HepG2 (cell line): ENCODE measurements at regions not wholly inside any gene's neighbourhood (a gene's known extent, or its start where the extent isn't known, plus 50 kb on each side); places are given as distances from the start of the nearest gene placed in this dataset.

ENCODE experiments used
- ATAC-seq: fragments of 200-7000 bp; cut with Tn5 transposase; 3 replicates; pipeline ENCODE4 v1.9.1; 2020; ENCODE audit warnings: mild to moderate bottlenecking, moderate library complexity
- BruUV-seq: library from RNA; stranded (reverse); fragments of 400-500 nt; replicated peaks from 2 replicates; lab custom pipeline; 2021; lab: Mats Ljungman, UMichigan
- CTCF ChIA-PET: fragments of 300-600 bp; formaldehyde crosslinking; extraction: SDS; loops from one replicate; lab custom pipeline; 2021; ENCODE audit warnings: low total read pairs, inconsistent platforms, low intra/inter-chr PET ratio; lab: Yijun Ruan, JAX
- POLR2A ChIA-PET: fragments of 350-600 bp; sonication (Branson Sonifier 250); formaldehyde crosslinking; loops from one replicate; lab custom pipeline; 2020; ENCODE audit warnings: antibody characterized with exemption, inconsistent platforms; lab: Yijun Ruan, JAX
- DNase-seq: peaks from one replicate; pipeline ENCODE4 v3.0.0-alpha.2; 2015; ENCODE audit warnings: low spot score
- FAIRE-seq: peaks from 3 replicates; lab custom pipeline; 2011; peaks lifted over from hg19 to GRCh38; lab: Jason Lieb, UNC
- H2AFZ ChIP-seq: one replicate; pipeline ENCODE4 v1.6.1; 2011; ENCODE audit warnings: low read length, inconsistent platforms
- H3K27ac ChIP-seq: fragments of 300-600 bp; 3 replicates; pipeline ENCODE4 v1.8.0; 2011; ENCODE audit warnings: mixed run types, mild to moderate bottlenecking, mixed read lengths, low read length, inconsistent platforms; ENCODE audit not compliant: insufficient read depth; ENCODE audit errors: extremely low read length
- H3K27me3 ChIP-seq, 2 experiments: fragments of 200-600 bp in 1 of 2; 2 replicates in 1 of 2; 3 replicates in 1 of 2; pipeline versions ENCODE4 v1.6.0 to v1.8.0; 2011; ENCODE audit warnings: low read length in 2 of 2, mild to moderate bottlenecking in 2 of 2, moderate library complexity in 2 of 2, inconsistent platforms in 1 of 2; ENCODE audit not compliant: insufficient read depth in 2 of 2, control insufficient read depth in 1 of 2
- H3K36me3 ChIP-seq, 2 experiments: fragments of 200-600 bp in 1 of 2; replicated peaks in 1 of 2; 2 replicates in 1 of 2; 3 replicates in 1 of 2; pipeline versions ENCODE4 v1.5.1 to v1.8.0; 2011; ENCODE audit warnings: low read length in 2 of 2, inconsistent platforms in 1 of 2; ENCODE audit not compliant: insufficient read depth in 2 of 2, control insufficient read depth in 1 of 2
- H3K4me1 ChIP-seq: 2 replicates; pipeline ENCODE4 v1.5.1; 2012; ENCODE audit warnings: low read length, inconsistent platforms; ENCODE audit not compliant: insufficient read depth
- H3K4me2 ChIP-seq: 2 replicates; pipeline ENCODE4 v1.6.0; 2011; ENCODE audit warnings: low read depth, low read length, inconsistent platforms
- H3K4me3 ChIP-seq, 3 experiments: fragments of 200-600 bp in 1 of 3; sonication (generic), shearing (Covaris generic) in 1 of 3; replicated peaks in 1 of 3; 2 replicates each; pipeline ENCODE4 v1.5.1; 2011 to 2016; ENCODE audit warnings: low read length in 3 of 3, inconsistent platforms in 2 of 3, low read depth in 2 of 3, mild to moderate bottlenecking in 2 of 3, control low read depth in 1 of 3, mixed read lengths in 1 of 3; ENCODE audit not compliant: insufficient read depth in 1 of 3
- H3K79me2 ChIP-seq: one replicate; pipeline ENCODE4 v1.6.1; 2011; ENCODE audit warnings: low read length, inconsistent platforms; ENCODE audit not compliant: insufficient read depth
- H3K9ac ChIP-seq: 2 replicates; pipeline ENCODE4 v1.6.0; 2011; ENCODE audit warnings: mild to moderate bottlenecking, low read depth, low read length, inconsistent platforms; ENCODE audit not compliant: insufficient read depth
- H3K9me3 ChIP-seq: 2 replicates; pipeline ENCODE4 v1.5.1; 2012; ENCODE audit warnings: mild to moderate bottlenecking, low read length
- H4K20me1 ChIP-seq: 2 replicates; pipeline ENCODE4 v1.6.0; 2011; ENCODE audit warnings: inconsistent platforms, mild to moderate bottlenecking, low read length, moderate library complexity; ENCODE audit not compliant: insufficient read depth
- ZBTB7B ChIP-seq: sonication (generic); formaldehyde crosslinking; IDR thresholded peaks from 2 replicates; pipeline ENCODE4 v1.4.0; 2020; ENCODE audit warnings: missing genetic modification reagents
- ZNF143 ChIP-seq: sonication (generic); formaldehyde crosslinking; IDR thresholded peaks from 2 replicates; pipeline ENCODE4 v1.4.0; 2020; ENCODE audit warnings: missing genetic modification reagents
- ZNF253 ChIP-seq: sonication (generic); formaldehyde crosslinking; IDR thresholded peaks from 2 replicates; pipeline ENCODE4 v1.8.0; 2022; ENCODE audit warnings: mild to moderate bottlenecking, missing genetic modification reagents, borderline replicate concordance
- WGBS: methylation state at CpG from one replicate; pipeline ENCODE4 v1.1.6; 2017; ENCODE audit warnings: low lambda C conversion rate; 5-methylcytosine and 5-hydroxymethylcytosine counted together
- in situ Hi-C: cut with HindIII; loops from 2 replicates; pipeline ENCODE4 v1.10.0; 2017; ENCODE audit warnings: low pct_unique_long_range_greater_than_20kb; ENCODE audit not compliant: extremely low pct_ligation_motif_present
- intact Hi-C: fragments of 100-400 bp; cut with micrococcal nuclease; formaldehyde crosslinking; loops from one replicate; pipeline ENCODE4 v1.10.0; 2022; ENCODE audit not compliant: unreplicated experiment
- TF ChIP-seq, protein P1 (sequence below): sonication (generic); formaldehyde crosslinking; IDR thresholded peaks from one replicate; pipeline ENCODE4 v1.5.1; 2020; ENCODE audit warnings: mild to moderate bottlenecking, missing genetic modification reagents; ENCODE audit errors: not compliant biosample characterization

DNA sequence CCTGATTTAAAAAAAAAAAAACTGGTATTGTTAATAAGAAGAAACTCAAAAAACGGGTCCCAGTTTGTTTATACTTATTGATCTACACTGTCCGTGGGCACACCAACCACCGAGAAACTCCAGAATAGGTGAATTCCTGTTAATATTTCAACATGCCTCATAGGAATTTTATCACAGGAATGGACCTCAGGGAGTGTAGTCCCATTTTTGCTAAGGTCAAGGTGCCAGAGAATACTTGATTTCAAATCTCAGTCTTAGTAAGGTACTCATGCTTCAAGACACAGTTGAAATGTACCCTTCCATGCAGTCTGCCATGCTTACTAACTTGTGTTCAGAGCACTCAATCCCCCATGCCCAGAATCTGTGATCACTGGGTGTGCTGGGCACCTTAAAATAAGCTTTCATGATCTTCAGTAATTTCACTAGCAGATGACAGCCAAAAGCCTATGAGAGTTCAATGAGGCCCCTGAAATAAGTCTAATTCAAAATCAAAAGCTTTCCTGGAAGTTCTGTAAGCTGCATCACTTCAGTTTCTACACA is 385.7 kb downstream of the TNS3 start:
- no peak overlapping the region for H2AFZ ChIP-seq
- 22% methylated on average over 3 of the region's 3 CpGs for WGBS
- no peaks in the 10 kb centered on the region for H3K36me3 ChIP-seq
- no peak overlapping the region for H3K27ac ChIP-seq
- TF ChIP-seq, protein P1, sequence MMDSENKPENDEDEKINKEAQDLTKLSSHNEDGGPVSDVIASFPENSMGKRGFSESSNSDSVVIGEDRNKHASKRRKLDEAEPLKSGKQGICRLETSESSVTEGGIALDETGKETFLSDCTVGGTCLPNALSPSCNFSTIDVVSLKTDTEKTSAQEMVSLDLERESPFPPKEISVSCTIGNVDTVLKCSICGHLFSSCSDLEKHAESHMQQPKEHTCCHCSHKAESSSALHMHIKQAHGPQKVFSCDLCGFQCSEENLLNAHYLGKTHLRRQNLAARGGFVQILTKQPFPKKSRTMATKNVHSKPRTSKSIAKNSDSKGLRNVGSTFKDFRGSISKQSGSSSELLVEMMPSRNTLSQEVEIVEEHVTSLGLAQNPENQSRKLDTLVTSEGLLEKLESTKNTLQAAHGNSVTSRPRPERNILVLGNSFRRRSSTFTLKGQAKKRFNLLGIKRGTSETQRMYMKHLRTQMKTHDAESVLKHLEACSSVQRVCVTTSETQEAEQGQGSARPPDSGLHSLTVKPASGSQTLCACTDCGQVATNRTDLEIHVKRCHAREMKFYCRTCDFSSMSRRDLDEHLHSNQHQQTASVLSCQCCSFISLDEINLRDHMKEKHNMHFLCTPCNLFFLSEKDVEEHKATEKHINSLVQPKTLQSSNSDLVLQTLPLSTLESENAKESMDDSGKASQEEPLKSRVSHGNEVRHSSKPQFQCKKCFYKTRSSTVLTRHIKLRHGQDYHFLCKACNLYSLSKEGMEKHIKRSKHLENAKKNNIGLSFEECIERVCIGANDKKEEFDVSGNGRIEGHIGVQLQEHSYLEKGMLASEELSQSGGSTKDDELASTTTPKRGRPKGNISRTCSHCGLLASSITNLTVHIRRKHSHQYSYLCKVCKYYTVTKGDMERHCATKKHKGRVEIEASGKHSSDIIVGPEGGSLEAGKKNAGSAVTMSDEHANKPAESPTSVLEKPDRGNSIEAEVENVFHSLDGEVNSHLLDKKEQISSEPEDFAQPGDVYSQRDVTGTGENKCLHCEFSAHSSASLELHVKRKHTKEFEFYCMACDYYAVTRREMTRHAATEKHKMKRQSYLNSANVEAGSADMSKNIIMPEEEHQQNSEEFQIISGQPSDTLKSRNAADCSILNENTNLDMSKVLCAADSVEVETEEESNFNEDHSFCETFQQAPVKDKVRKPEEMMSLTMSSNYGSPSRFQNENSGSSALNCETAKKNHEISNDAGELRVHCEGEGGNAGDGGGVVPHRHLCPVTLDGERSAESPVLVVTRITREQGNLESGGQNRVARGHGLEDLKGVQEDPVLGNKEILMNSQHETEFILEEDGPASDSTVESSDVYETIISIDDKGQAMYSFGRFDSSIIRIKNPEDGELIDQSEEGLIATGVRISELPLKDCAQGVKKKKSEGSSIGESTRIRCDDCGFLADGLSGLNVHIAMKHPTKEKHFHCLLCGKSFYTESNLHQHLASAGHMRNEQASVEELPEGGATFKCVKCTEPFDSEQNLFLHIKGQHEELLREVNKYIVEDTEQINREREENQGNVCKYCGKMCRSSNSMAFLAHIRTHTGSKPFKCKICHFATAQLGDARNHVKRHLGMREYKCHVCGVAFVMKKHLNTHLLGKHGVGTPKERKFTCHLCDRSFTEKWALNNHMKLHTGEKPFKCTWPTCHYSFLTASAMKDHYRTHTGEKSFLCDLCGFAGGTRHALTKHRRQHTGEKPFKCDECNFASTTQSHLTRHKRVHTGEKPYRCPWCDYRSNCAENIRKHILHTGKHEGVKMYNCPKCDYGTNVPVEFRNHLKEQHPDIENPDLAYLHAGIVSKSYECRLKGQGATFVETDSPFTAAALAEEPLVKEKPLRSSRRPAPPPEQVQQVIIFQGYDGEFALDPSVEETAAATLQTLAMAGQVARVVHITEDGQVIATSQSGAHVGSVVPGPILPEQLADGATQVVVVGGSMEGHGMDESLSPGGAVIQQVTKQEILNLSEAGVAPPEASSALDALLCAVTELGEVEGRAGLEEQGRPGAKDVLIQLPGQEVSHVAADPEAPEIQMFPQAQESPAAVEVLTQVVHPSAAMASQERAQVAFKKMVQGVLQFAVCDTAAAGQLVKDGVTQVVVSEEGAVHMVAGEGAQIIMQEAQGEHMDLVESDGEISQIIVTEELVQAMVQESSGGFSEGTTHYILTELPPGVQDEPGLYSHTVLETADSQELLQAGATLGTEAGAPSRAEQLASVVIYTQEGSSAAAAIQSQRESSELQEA (CRISPR knock-in tag): no peak
- no peak for TF ChIP-seq ZNF253 (CRISPR knock-in tag)
- TF ChIP-seq ZNF143 (CRISPR knock-in tag): no peak
- no peak for TF ChIP-seq ZBTB7B (CRISPR knock-in tag)
- no peak overlapping the region for H3K4me3 ChIP-seq
- no peaks in the 10 kb centered on the region for H4K20me1 ChIP-seq
- ChIA-PET POLR2A (no interaction called here), CTCF (no interaction called here)
- DNase-seq (no peak), ATAC-seq (no peak), FAIRE-seq (no peak)
- H3K79me2 ChIP-seq: no peaks in the 10 kb centered on the region
- H3K9me3 ChIP-seq: no peaks in the 10 kb centered on the region
- BruUV-seq: no TSS peak
- peaks cover 10% of the 10 kb centered on the region for H3K4me1 ChIP-seq
- intact Hi-C loops (no loop called here), in situ Hi-C loops (no loop called here)
- no peak overlapping the region for H3K4me2 ChIP-seq
- no peaks in the 10 kb centered on the region; a peak in 1 of 5 replicates for H3K27me3 ChIP-seq
- H3K9ac ChIP-seq: no peak overlapping the region
